GM06990 (cell line): ENCODE measurements at regions not wholly inside any gene's neighbourhood (a gene's known extent, or its start where the extent isn't known, plus 50 kb on each side); places are given as distances from the start of the nearest gene placed in this dataset.

Experiments used
- DNase-seq: peaks from one replicate; pipeline ENCODE4 v3.0.0-alpha.2; 2011; ENCODE audit not compliant: insufficient read length; ENCODE audit errors: extremely low read depth
- H3K27me3 ChIP-seq: replicated peaks from 2 replicates; pipeline ENCODE4 v1.6.0; 2011; ENCODE audit warnings: low read length; ENCODE audit not compliant: control insufficient read depth, insufficient read depth
- H3K36me3 ChIP-seq: 2 replicates; pipeline ENCODE4 v1.5.1; 2011; ENCODE audit warnings: low read length; ENCODE audit not compliant: control insufficient read depth, insufficient read depth
- H3K4me3 ChIP-seq: replicated peaks from 2 replicates; pipeline ENCODE4 v1.5.1; 2011; ENCODE audit warnings: low read depth, mild to moderate bottlenecking, control low read depth, low read length
- TF ChIP-seq, protein P1 (sequence below): IDR thresholded peaks from 2 replicates; pipeline ENCODE4 v1.5.1; 2011; ENCODE audit warnings: low read length, control low read depth, mild to moderate bottlenecking, inconsistent platforms; ENCODE audit not compliant: insufficient read depth, poor library complexity, severe bottlenecking

DNA sequence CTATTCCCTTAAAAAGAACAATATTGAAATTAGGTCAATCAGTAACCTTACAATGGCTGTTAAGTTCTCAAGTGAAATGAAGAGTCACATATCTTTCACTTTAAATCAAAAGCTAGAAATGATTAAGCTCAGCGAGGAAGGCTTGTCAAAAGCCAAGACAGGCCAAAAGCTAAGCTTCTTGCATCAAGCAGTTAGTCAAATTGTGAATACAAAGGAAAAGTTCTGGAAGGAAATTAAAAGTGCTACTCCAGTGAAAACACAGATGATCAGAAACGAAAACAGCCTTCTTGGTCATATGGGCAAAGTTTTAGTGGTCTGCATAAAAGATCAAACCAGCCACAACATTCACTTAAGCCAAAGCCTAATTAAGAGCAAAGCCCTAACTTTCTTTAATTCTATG, 402.6 kb upstream of the ZEB2 start:
- TF ChIP-seq, protein P1, sequence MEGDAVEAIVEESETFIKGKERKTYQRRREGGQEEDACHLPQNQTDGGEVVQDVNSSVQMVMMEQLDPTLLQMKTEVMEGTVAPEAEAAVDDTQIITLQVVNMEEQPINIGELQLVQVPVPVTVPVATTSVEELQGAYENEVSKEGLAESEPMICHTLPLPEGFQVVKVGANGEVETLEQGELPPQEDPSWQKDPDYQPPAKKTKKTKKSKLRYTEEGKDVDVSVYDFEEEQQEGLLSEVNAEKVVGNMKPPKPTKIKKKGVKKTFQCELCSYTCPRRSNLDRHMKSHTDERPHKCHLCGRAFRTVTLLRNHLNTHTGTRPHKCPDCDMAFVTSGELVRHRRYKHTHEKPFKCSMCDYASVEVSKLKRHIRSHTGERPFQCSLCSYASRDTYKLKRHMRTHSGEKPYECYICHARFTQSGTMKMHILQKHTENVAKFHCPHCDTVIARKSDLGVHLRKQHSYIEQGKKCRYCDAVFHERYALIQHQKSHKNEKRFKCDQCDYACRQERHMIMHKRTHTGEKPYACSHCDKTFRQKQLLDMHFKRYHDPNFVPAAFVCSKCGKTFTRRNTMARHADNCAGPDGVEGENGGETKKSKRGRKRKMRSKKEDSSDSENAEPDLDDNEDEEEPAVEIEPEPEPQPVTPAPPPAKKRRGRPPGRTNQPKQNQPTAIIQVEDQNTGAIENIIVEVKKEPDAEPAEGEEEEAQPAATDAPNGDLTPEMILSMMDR: no peak
- H3K36me3 ChIP-seq: no peaks in the 10 kb centered on the region
- no peak for DNase-seq

DNA sequence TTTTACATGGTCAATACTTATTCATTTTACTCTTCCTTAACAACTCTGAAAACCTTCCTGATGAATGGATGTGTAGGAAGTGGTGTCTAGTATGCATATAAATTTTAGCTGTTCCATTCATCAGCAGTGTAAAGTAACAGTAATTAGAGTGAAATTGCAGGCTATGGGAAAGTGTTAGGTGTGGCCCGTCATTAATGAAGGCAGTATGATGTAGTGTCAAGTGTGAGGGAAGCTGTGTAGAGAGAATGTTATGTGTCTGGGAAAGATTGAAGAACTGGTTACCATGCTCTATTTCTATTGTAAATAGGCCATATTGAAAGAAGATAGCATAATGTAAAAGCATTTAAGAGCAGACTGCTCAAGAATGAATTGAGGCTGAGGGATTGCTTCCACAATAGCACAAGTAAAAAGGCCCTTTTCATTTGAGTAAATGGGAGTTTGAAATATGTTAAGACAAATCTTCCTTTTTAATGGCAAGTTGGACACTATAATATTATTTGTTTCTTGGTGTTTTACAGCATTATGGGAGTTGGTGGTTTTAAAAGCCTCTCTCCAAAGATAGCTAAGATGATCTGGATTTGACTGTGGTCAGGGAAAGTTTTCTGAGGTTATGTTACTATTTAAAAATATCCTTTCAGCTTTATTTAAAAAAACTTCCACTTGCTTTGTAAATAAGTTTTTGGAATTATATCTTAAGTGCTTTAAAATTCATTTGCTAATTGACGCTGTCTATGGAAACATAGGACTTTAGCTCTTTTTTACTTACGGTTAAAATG, 401.0 kb upstream of the ZEB2 start:
- TF ChIP-seq, protein P1: no peak

More for the DNA sequence above, 402.6 kb upstream of the ZEB2 start:
- H3K27me3 ChIP-seq: no peaks in the 10 kb centered on the region
- no peak overlapping the region for H3K4me3 ChIP-seq

DNA sequence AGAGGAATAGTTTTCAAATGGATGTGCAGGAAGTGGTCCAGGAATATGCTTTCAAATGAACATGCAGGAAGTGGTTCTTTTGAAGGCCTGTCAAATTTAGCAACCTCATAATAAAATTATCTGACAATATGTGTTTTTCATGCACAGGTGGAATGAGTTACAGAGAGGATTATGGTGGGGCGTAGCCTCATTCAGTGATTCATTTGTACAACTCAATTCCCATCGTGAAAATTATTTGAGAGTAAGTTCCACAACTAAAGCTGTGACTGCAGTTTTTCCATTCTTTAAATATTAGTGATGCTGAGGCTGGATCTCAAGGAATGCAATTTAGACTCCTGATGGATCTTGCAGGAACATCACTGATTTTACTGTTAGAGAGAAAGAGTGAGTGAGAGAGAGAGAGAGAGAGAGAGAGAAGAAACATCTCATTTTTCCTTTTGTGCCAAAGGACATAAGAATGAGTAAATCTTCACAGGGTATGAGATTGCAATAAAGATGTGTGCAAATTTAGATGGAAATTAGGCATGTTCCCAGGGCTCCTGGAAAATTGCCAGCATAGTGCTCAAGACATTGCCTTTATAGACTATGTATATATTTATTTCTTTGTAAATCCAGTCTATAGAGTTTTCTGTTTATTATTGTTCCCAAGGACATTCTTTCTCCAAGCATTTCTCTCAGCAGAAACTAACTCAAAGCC, 394.9 kb upstream of the ZEB2 start:
- DNase-seq: no peak
- H3K27me3 ChIP-seq: no peaks in the 10 kb centered on the region
- TF ChIP-seq, protein P1: no peak
- no peak overlapping the region for H3K4me3 ChIP-seq
- no peaks in the 10 kb centered on the region for H3K36me3 ChIP-seq

More for the DNA sequence above, 401.0 kb upstream of the ZEB2 start:
- Histone ChIP-seq H3K27me3 (no peaks in the 10 kb centered on the region), H3K4me3 (no peak overlapping the region), H3K36me3 (no peaks in the 10 kb centered on the region)
- no peak for DNase-seq

- Histone ChIP-seq H3K36me3 (no peaks in the 10 kb centered on the region), H3K27me3 (no peaks in the 10 kb centered on the region), H3K4me3 (no peak overlapping the region)
- no peak for DNase-seq
- TF ChIP-seq, protein P1: no peak
Measured at GRCh38 chr2:144914113-144914512, 394.2 kb upstream of the ZEB2 start.

GRCh38 chr2:144912206-144912605, 392.3 kb upstream of the ZEB2 start:
- Histone ChIP-seq H3K4me3 (no peak overlapping the region), H3K36me3 (no peaks in the 10 kb centered on the region), H3K27me3 (no peaks in the 10 kb centered on the region)
- DNase-seq: no peak
- TF ChIP-seq, protein P1: no peak
